Neural cell (in vitro differentiated cells): ENCODE measurements at regions not wholly inside any gene's neighbourhood (a gene's known extent, or its start where the extent isn't known, plus 50 kb on each side); places are given as distances from the start of the nearest gene placed in this dataset.

ENCODE experiments used
- H2AFZ ChIP-seq: fragments of 200-600, 300-800 bp; sonication (generic), shearing (Covaris generic); 2 replicates; pipeline ENCODE4 v1.6.0; 2014; ENCODE audit warnings: low read depth, mild to moderate bottlenecking, antibody characterized with exemption, low read length, moderate library complexity
- H3F3A ChIP-seq: fragments of 200-600 bp; shearing (Covaris generic); 2 replicates; pipeline ENCODE4 v1.6.1; 2016; ENCODE audit warnings: mild to moderate bottlenecking, moderate library complexity, mixed read lengths, antibody characterized with exemption, low read length; ENCODE audit not compliant: insufficient read depth, poor library complexity, severe bottlenecking
- H3K27ac ChIP-seq: fragments of 200-600, 300-800 bp; sonication (generic), shearing (Covaris generic); 2 replicates; pipeline ENCODE4 v1.5.1; 2014; ENCODE audit warnings: mild to moderate bottlenecking, low read length, moderate library complexity
- H3K27me3 ChIP-seq: fragments of 300-800, 200-600 bp; sonication (generic), shearing (Covaris generic); 2 replicates; pipeline ENCODE4 v1.6.0; 2014; ENCODE audit warnings: mild to moderate bottlenecking, low read depth, low read length, moderate library complexity; ENCODE audit not compliant: insufficient read depth
- H3K36me3 ChIP-seq: fragments of 300-800, 200-600 bp; sonication (generic), shearing (Covaris generic); 2 replicates; pipeline ENCODE4 v1.5.1; 2014; ENCODE audit warnings: mild to moderate bottlenecking, antibody characterized with exemption, low read length, moderate library complexity; ENCODE audit not compliant: insufficient read depth
- H3K4me2 ChIP-seq: fragments of 300-800, 200-600 bp; sonication (generic), shearing (Covaris generic); 2 replicates; pipeline ENCODE4 v1.6.0; 2014; ENCODE audit warnings: mild to moderate bottlenecking, low read length
- H3K4me3 ChIP-seq: fragments of 300-800, 200-600 bp; sonication (generic), shearing (Covaris generic); 2 replicates; pipeline ENCODE4 v1.5.1; 2014; ENCODE audit warnings: mild to moderate bottlenecking, low read length, moderate library complexity
- H3K79me2 ChIP-seq: fragments of 200-600 bp; shearing (Covaris generic); replicated peaks from 2 replicates; pipeline ENCODE4 v1.6.0; 2014; ENCODE audit warnings: mild to moderate bottlenecking, low read length, moderate library complexity; ENCODE audit not compliant: insufficient read depth
- H3K9ac ChIP-seq: fragments of 300-800, 200-600 bp; sonication (generic), shearing (Covaris generic); 2 replicates; pipeline ENCODE4 v1.6.1; 2016; ENCODE audit warnings: mild to moderate bottlenecking, low read length, mixed read lengths
- H3K9me2 ChIP-seq: fragments of 200-600 bp; shearing (Covaris generic); 2 replicates; pipeline ENCODE4 v1.6.1; 2016; ENCODE audit warnings: mild to moderate bottlenecking, low read length, mixed read lengths; ENCODE audit not compliant: insufficient read depth
- H3K9me3 ChIP-seq: fragments of 200-600, 300-800 bp; sonication (generic), shearing (Covaris generic); 2 replicates; pipeline ENCODE4 v1.6.1; 2016; ENCODE audit warnings: mild to moderate bottlenecking, mixed run types, low read length, moderate library complexity, mixed read lengths
- H4K20me1 ChIP-seq: fragments of 200-600 bp; shearing (Covaris generic); 2 replicates; pipeline ENCODE4 v1.6.1; 2016; ENCODE audit warnings: mild to moderate bottlenecking, mixed run types; ENCODE audit not compliant: insufficient read depth
- EP300 ChIP-seq: fragments of 450-650 bp; conservative IDR thresholded peaks from 2 replicates; pipeline ENCODE4 v1.6.1; 2014; ENCODE audit warnings: antibody characterized with exemption, mild to moderate bottlenecking, moderate library complexity; ENCODE audit not compliant: poor library complexity, severe bottlenecking
- EZH2 ChIP-seq: fragments of 200-600, 300-800 bp; shearing (Covaris generic), sonication (generic); IDR thresholded peaks from 2 replicates; pipeline ENCODE4 v1.6.1; 2014; ENCODE audit warnings: antibody characterized with exemption, low read length, borderline replicate concordance, mild to moderate bottlenecking; ENCODE audit not compliant: insufficient read depth, poor library complexity, severe bottlenecking
- MXI1 ChIP-seq: fragments of 450-650 bp; conservative IDR thresholded peaks from 2 replicates; pipeline ENCODE4 v1.6.1; 2014; ENCODE audit warnings: antibody characterized with exemption, mild to moderate bottlenecking; ENCODE audit not compliant: poor library complexity, severe bottlenecking
- POLR2AphosphoS5 ChIP-seq: IDR thresholded peaks from 2 replicates; pipeline ENCODE4 v1.6.1; 2012
- RAD21 ChIP-seq: fragments of 450-650 bp; conservative IDR thresholded peaks from 2 replicates; pipeline ENCODE4 v1.6.1; 2014; ENCODE audit warnings: antibody characterized with exemption, mild to moderate bottlenecking, moderate library complexity
- SMC3 ChIP-seq: fragments of 450-650 bp; conservative IDR thresholded peaks from 2 replicates; pipeline ENCODE4 v1.6.1; 2014; ENCODE audit warnings: antibody characterized with exemption, mild to moderate bottlenecking, moderate library complexity; ENCODE audit not compliant: poor library complexity
- TAF1 ChIP-seq: IDR thresholded peaks from 2 replicates; pipeline ENCODE4 v1.6.1; 2012; ENCODE audit warnings: low read depth
- TF ChIP-seq, protein P1 (sequence below): IDR thresholded peaks from 2 replicates; pipeline ENCODE4 v1.6.1; 2012; ENCODE audit warnings: borderline replicate concordance
- TF ChIP-seq, protein P2 (sequence below): fragments of 450-650 bp; IDR thresholded peaks from 2 replicates; pipeline ENCODE4 v1.5.1; 2014; ENCODE audit warnings: antibody characterized with exemption, mild to moderate bottlenecking, moderate library complexity; ENCODE audit not compliant: poor library complexity, severe bottlenecking

DNA sequence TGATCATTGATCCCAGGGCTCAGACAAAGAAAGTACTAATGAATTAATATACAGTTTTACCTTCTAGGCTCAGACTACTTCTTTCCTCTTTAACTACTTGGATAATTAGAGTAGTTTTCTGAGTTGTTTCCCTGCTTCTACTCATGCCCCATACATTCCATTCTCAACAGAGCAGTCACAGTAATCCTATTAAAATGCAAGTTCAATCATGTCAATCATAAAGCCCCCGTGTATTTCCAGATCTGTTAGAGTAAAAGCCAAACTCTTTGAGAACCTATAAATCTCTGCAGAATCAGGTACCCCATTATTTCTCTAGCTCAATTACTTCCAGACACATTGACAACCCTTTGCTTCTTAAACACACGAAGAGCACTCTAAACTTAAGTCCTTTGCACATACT, 242.1 kb upstream of the PRMT6 start:
- TF ChIP-seq POLR2AphosphoS5 (no peak), TAF1 (no peak), RAD21 (no peak), EP300 (no peak), SMC3 (no peak), EZH2 (no peak), MXI1 (no peak)
- TF ChIP-seq, protein P1, sequence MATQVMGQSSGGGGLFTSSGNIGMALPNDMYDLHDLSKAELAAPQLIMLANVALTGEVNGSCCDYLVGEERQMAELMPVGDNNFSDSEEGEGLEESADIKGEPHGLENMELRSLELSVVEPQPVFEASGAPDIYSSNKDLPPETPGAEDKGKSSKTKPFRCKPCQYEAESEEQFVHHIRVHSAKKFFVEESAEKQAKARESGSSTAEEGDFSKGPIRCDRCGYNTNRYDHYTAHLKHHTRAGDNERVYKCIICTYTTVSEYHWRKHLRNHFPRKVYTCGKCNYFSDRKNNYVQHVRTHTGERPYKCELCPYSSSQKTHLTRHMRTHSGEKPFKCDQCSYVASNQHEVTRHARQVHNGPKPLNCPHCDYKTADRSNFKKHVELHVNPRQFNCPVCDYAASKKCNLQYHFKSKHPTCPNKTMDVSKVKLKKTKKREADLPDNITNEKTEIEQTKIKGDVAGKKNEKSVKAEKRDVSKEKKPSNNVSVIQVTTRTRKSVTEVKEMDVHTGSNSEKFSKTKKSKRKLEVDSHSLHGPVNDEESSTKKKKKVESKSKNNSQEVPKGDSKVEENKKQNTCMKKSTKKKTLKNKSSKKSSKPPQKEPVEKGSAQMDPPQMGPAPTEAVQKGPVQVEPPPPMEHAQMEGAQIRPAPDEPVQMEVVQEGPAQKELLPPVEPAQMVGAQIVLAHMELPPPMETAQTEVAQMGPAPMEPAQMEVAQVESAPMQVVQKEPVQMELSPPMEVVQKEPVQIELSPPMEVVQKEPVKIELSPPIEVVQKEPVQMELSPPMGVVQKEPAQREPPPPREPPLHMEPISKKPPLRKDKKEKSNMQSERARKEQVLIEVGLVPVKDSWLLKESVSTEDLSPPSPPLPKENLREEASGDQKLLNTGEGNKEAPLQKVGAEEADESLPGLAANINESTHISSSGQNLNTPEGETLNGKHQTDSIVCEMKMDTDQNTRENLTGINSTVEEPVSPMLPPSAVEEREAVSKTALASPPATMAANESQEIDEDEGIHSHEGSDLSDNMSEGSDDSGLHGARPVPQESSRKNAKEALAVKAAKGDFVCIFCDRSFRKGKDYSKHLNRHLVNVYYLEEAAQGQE, result no peak
- TF ChIP-seq, protein P2, sequence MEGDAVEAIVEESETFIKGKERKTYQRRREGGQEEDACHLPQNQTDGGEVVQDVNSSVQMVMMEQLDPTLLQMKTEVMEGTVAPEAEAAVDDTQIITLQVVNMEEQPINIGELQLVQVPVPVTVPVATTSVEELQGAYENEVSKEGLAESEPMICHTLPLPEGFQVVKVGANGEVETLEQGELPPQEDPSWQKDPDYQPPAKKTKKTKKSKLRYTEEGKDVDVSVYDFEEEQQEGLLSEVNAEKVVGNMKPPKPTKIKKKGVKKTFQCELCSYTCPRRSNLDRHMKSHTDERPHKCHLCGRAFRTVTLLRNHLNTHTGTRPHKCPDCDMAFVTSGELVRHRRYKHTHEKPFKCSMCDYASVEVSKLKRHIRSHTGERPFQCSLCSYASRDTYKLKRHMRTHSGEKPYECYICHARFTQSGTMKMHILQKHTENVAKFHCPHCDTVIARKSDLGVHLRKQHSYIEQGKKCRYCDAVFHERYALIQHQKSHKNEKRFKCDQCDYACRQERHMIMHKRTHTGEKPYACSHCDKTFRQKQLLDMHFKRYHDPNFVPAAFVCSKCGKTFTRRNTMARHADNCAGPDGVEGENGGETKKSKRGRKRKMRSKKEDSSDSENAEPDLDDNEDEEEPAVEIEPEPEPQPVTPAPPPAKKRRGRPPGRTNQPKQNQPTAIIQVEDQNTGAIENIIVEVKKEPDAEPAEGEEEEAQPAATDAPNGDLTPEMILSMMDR, result no peak
- no peaks in the 10 kb centered on the region for H3K9me2 ChIP-seq
- H3K79me2 ChIP-seq, result no peaks in the 10 kb centered on the region
- H4K20me1 ChIP-seq, result no peaks in the 10 kb centered on the region
- no peak overlapping the region for H3K4me2 ChIP-seq
- no peak overlapping the region for H3K27ac ChIP-seq
- no peak overlapping the region for H3K4me3 ChIP-seq
- H2AFZ ChIP-seq, result no peak overlapping the region
- no peaks in the 10 kb centered on the region for H3K36me3 ChIP-seq
- no peak overlapping the region for H3K9ac ChIP-seq
- H3K27me3 ChIP-seq, result no peaks in the 10 kb centered on the region
- no peaks in the 10 kb centered on the region for H3F3A ChIP-seq
- H3K9me3 ChIP-seq, result no peaks in the 10 kb centered on the region

DNA sequence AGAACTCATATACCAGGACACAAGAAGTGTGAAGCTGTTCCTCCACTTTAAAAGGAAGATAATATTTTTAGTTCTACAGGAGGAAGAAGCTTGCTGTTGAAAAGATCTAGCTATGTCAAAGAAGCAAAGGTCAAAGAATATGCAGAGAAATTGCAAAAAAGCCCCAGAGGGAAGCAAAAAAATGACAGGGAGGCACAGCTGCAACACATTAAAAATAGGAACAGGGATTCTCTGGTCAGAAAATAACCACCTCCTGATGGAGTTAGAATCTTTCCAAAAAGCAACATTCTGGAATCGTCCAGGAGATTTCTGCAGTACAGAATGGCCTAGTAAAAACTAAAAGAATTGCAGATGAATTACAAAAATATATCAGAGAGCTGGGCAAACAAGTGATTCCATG, 238.9 kb upstream of the PRMT6 start:
- no peaks in the 10 kb centered on the region for H3K36me3 ChIP-seq
- no peak overlapping the region for H3K27ac ChIP-seq
- H3K9ac ChIP-seq, result no peak overlapping the region
- no peaks in the 10 kb centered on the region for H3K9me2 ChIP-seq
- H3K27me3 ChIP-seq, result no peaks in the 10 kb centered on the region
- TF ChIP-seq MXI1 (no peak), EP300 (no peak), POLR2AphosphoS5 (no peak)
- H3K9me3 ChIP-seq, result peaks cover 3% of the 10 kb centered on the region
- no peaks in the 10 kb centered on the region for H4K20me1 ChIP-seq
- no peak overlapping the region for H2AFZ ChIP-seq
- no peak overlapping the region for H3K4me2 ChIP-seq
- H3K79me2 ChIP-seq, result no peaks in the 10 kb centered on the region
- no peak overlapping the region for H3K4me3 ChIP-seq
- no peaks in the 10 kb centered on the region for H3F3A ChIP-seq

DNA sequence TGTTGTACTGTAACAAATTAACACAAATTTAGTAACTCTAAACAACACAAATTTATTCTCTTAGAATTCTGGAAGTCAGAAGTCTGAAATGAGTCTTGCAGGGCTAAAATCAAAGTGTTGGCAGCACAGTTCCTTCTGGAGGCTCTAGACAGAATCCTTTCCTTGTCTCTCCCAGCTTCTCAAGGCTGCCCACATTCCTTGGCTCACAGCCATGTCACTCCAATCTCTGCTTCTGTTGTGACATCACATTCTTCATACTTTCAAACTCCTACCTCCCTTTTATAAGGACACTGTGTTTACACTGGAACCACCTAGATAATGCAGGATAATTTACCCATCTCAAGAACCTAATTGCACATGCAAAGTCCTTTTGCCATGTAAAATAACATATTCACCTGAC, 225.0 kb upstream of the PRMT6 start:
- Histone ChIP-seq H3K36me3 (no peaks in the 10 kb centered on the region), H3K9ac (no peak overlapping the region), H3K27ac (no peak overlapping the region), H2AFZ (no peak overlapping the region), H3K4me2 (no peak overlapping the region), H3K27me3 (no peaks in the 10 kb centered on the region), H3K9me2 (no peaks in the 10 kb centered on the region), H4K20me1 (no peaks in the 10 kb centered on the region), H3K79me2 (no peaks in the 10 kb centered on the region), H3K9me3 (no peaks in the 10 kb centered on the region), H3F3A (no peaks in the 10 kb centered on the region), H3K4me3 (no peak overlapping the region)
- TF ChIP-seq MXI1, result no peak
- TF ChIP-seq, protein P1, result no peak
- TF ChIP-seq RAD21, result no peak
- TF ChIP-seq EZH2, result no peak
- no peak for TF ChIP-seq EP300
- TF ChIP-seq SMC3, result no peak
- TF ChIP-seq POLR2AphosphoS5, result no peak
- TF ChIP-seq, protein P2, result no peak
- TF ChIP-seq TAF1, result no peak
